Esophagus squamous epithelium (tissue), 4 donors: ENCODE measurements at regions not wholly inside any gene's neighbourhood (a gene's known extent, or its start where the extent isn't known, plus 50 kb on each side); places are given as distances from the start of the nearest gene placed in this dataset.

Source experiments
- CTCF ChIP-seq, 6 experiments: fragments of 450-650 bp in 4 of 6; fragments of 200-600 bp in 2 of 6; sonication (generic) in 2 of 6; IDR thresholded peaks; one replicate each; pipeline ENCODE4 v1.5.1; 2016 to 2019; ENCODE audit warnings: antibody characterized with exemption in 6 of 6, mild to moderate bottlenecking in 4 of 6, moderate library complexity in 4 of 6
- POLR2A ChIP-seq, 4 donors: fragments of 450-650 bp; IDR thresholded peaks; one replicate each; pipeline ENCODE4 v1.6.1; 2017; ENCODE audit warnings: antibody characterized with exemption in 4 of 4, mild to moderate bottlenecking in 4 of 4, moderate library complexity in 3 of 4

- TF ChIP-seq CTCF (IDR thresholded peaks at IDR 0.05) (no peak), POLR2A (IDR thresholded peaks at IDR 0.05) (no peak)
Measured at GRCh38 chr20:6482486-6482885, 285.0 kb upstream of the BMP2 start.
